ENCODE measurements at regions not wholly inside any gene's neighbourhood (a gene's known extent, or its start where the extent isn't known, plus 50 kb on each side); places are given as distances from the start of the nearest gene placed in this dataset.
"Not testable (repeated sequence)": the region's sequence is repeated elsewhere in the genome, so short reads cannot be mapped to it uniquely, and the experiment has no call there.

- ATAC-seq (no peak), DNase-seq (ENCODE audit: low spot score) (no peak)
- intact Hi-C loops (cut with DNase I), result no loop called here
These were observed 241.4 kb downstream of the MAP2K6 start for GRCh38 chr17:69655902-69656301.

- no peak for ATAC-seq
- intact Hi-C loops (cut with DNase I), result no loop called here
- DNase-seq (ENCODE audit: low spot score), result no peak
These were observed 255.1 kb downstream of the MAP2K6 start for GRCh38 chr17:69669441-69670178.

- no peak for DNase-seq (ENCODE audit: low spot score)
- no peak for ATAC-seq
- intact Hi-C loops (cut with DNase I), result no loop called here
These were observed 258.4 kb downstream of the MAP2K6 start for GRCh38 chr17:69672924-69673323.

GRCh38 chr17:69677130-69677529, 262.6 kb downstream of the MAP2K6 start:
- no peak for ATAC-seq
- DNase-seq (ENCODE audit: low spot score), result no peak
- intact Hi-C loops (cut with DNase I), result no loop called here

GRCh38 chr17:69678206-69678605, 263.7 kb downstream of the MAP2K6 start:
- no peak for DNase-seq (ENCODE audit: low spot score)
- intact Hi-C loops (cut with DNase I), result no loop called here
- ATAC-seq, result no peak

- no peak for ATAC-seq
- DNase-seq (ENCODE audit: low spot score), result no peak
These were observed 265.3 kb downstream of the MAP2K6 start for GRCh38 chr17:69679829-69680228.

GRCh38 chr17:69684251-69684650, 269.8 kb downstream of the MAP2K6 start:
- intact Hi-C loops (cut with DNase I), result no loop called here
- no peak for DNase-seq (ENCODE audit: low spot score)
- no peak for ATAC-seq

More at GRCh38 chr17:69679829-69680228, 265.3 kb downstream of the MAP2K6 start:
- intact Hi-C loops (cut with DNase I), result no loop called here

GRCh38 chr17:69685150-69685549, 270.7 kb downstream of the MAP2K6 start:
- ATAC-seq; DNase-seq (ENCODE audit: low spot score); intact Hi-C loops (cut with DNase I): not testable (repeated sequence)

GRCh38 chr17:69690531-69690930, 276.0 kb downstream of the MAP2K6 start:
- ATAC-seq (no peak), DNase-seq (ENCODE audit: low spot score) (no peak)
- intact Hi-C loops (cut with DNase I), result no loop called here

GRCh38 chr17:69692171-69692570, 277.7 kb downstream of the MAP2K6 start:
- intact Hi-C loops (cut with DNase I), result no loop called here

GRCh38 chr17:69695646-69696045, 281.1 kb downstream of the MAP2K6 start:
- DNase-seq (ENCODE audit: low spot score), result no peak
- ATAC-seq, result no peak
- intact Hi-C loops (cut with DNase I), result no loop called here

More at GRCh38 chr17:69692171-69692570, 277.7 kb downstream of the MAP2K6 start:
- DNase-seq (ENCODE audit: low spot score) (no peak), ATAC-seq (no peak)

- DNase-seq (ENCODE audit: low spot score) (no peak), ATAC-seq (peak; percentile 62)
These were observed 282.2 kb downstream of the MAP2K6 start for GRCh38 chr17:69696650-69697049.

GRCh38 chr17:69698352-69698751, 283.9 kb downstream of the MAP2K6 start:
- ATAC-seq; intact Hi-C loops (cut with DNase I); DNase-seq (ENCODE audit: low spot score): not testable (repeated sequence)

More at GRCh38 chr17:69696650-69697049, 282.2 kb downstream of the MAP2K6 start:
- intact Hi-C loops (cut with DNase I), result no loop called here

- intact Hi-C loops (cut with DNase I), result no loop called here
- no peak for ATAC-seq
These were observed 287.6 kb downstream of the MAP2K6 start for GRCh38 chr17:69702078-69702477.

GRCh38 chr17:69703751-69704150, 289.3 kb downstream of the MAP2K6 start:
- DNase-seq (ENCODE audit: low spot score), result no peak
- ATAC-seq, result no peak
- intact Hi-C loops (cut with DNase I), result no loop called here

More at GRCh38 chr17:69702078-69702477, 287.6 kb downstream of the MAP2K6 start:
- DNase-seq (ENCODE audit: low spot score), result no peak

- DNase-seq (ENCODE audit: low spot score), result no peak
- no peak for ATAC-seq
- intact Hi-C loops (cut with DNase I), result no loop called here
These were observed 290.4 kb downstream of the MAP2K6 start for GRCh38 chr17:69704935-69705334.

GRCh38 chr17:69706127-69706526, 291.6 kb downstream of the MAP2K6 start:
- ATAC-seq (no peak), DNase-seq (ENCODE audit: low spot score) (no peak)
- intact Hi-C loops (cut with DNase I), result no loop called here

GRCh38 chr17:69709441-69709840, 294.9 kb downstream of the MAP2K6 start:
- DNase-seq (ENCODE audit: low spot score) (no peak), ATAC-seq (no peak)
- intact Hi-C loops (cut with DNase I), result no loop called here

GRCh38 chr17:69710926-69711325, 296.4 kb downstream of the MAP2K6 start:
- ATAC-seq, result no peak
- no peak for DNase-seq (ENCODE audit: low spot score)
- intact Hi-C loops (cut with DNase I), result no loop called here

GRCh38 chr17:69711541-69711940, 297.0 kb downstream of the MAP2K6 start:
- intact Hi-C loops (cut with DNase I), result no loop called here
- ATAC-seq (no peak), DNase-seq (ENCODE audit: low spot score) (no peak)

- ATAC-seq, result no peak
- intact Hi-C loops (cut with DNase I), result no loop called here
These were observed 298.4 kb downstream of the MAP2K6 start for GRCh38 chr17:69712801-69713311.

More at GRCh38 chr17:69712801-69713311, 298.4 kb downstream of the MAP2K6 start:
- no peak for DNase-seq (ENCODE audit: low spot score)

Measured in sciatic nerve (tissue), 2 donors.